Sciatic nerve (tissue), 2 donors: ENCODE measurements at regions not wholly inside any gene's neighbourhood (a gene's known extent, or its start where the extent isn't known, plus 50 kb on each side); places are given as distances from the start of the nearest gene placed in this dataset.
"Not testable (repeated sequence)": the region's sequence is repeated elsewhere in the genome, so short reads cannot be mapped to it uniquely, and the experiment has no call there.

ENCODE experiments used
- ATAC-seq: fragments of 200-7000 bp; cut with Tn5 transposase; one replicate; pipeline ENCODE4 v1.9.1; 2020; ENCODE audit warnings: mild to moderate bottlenecking, moderate library complexity
- DNase-seq: peaks from one replicate; pipeline ENCODE4 v3.0.0-alpha.2; 2020; ENCODE audit warnings: low spot score
- intact Hi-C: fragments of 100-400 bp; cut with DNase I; formaldehyde crosslinking; loops from one replicate; pipeline ENCODE4 v1.14.2; 2022
- donor health status: DM: no; HTN: no; CAD: no.
- donor health status: DM: no; HTN: no; CAD: no.

DNA sequence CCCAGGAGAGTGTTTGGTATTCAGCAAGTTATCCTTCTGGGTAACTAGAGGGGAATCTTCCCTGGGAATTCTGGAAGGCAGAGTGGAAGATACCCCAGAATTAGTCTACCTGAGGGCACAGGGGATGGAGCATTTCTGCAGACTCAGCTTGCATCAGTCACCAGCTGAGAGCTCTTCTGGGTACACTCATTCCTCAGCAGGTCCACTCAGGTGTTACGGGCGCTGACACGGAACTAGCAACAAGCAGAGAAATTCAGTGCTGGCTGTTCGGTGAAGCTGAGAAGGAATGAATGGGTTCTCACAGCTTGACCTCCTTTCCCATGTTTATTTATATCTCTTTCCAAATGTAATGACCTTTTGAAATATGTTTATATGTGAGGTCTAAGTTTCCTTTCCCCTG lies 106.0 kb upstream of the PNPLA4 start:
- DNase-seq (no peak), ATAC-seq (no peak)
- intact Hi-C loops, result no loop called here

DNA sequence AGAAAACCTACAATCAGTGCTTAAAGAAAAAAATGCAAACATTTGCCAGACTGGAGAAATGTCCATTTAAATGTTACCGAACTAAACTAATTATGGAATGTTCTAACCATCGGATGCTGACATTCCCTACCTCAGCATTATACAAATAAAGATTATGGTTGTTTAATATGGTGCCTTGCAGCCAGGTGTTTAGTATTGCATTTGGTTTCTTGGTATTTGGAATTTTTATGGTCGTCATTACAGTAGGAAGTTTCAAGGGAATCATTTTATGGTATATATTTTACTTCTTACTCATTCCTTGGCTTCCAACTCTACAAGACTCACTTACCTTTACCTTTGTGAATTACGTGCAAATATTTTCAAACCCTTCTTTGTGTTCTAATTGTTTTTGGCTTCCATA lies 103.1 kb upstream of the PNPLA4 start:
- no peak for ATAC-seq
- no peak for DNase-seq
- intact Hi-C loops, result no loop called here

DNA sequence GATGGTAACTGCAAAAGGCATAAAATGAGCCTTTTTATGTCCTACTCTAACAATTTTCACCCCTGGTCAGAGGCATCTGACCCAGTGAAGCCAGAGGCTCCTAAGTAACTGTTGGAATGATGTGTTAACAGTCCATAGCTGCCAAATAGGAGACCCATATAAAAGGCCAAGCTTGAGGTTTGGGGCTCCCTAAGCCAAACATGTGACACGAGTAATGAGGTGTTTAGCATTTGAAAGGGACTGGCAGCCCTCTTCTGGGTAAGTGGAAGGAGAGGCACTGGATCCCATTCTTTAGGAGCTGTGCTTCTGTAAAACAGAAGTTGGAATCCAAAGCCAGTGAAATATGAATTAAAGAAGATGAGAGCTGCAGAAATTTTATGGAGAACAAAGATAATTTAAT lies 100.6 kb upstream of the PNPLA4 start:
- no peak for DNase-seq
- ATAC-seq, result no peak
- intact Hi-C loops, result no loop called here

DNA sequence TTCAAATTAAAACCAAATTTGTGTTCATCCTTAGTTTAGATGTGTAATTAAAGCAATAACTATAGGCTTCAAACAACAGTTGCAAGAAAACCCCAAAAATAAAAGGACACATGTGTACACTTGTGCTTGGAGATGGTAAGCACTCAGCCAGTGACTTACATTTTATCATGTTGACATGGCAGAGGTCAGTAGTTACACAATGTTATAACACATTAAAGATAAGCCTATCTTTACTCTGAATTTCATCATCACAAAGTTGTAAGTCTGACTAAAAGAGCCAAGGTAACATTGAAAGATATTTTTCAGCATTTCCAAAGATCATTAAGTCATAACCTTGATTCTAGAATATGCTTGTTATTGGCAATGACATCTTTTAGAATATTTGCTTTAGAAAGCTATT lies 98.5 kb upstream of the PNPLA4 start:
- DNase-seq, result no peak
- intact Hi-C loops, result no loop called here
- no peak for ATAC-seq

DNA sequence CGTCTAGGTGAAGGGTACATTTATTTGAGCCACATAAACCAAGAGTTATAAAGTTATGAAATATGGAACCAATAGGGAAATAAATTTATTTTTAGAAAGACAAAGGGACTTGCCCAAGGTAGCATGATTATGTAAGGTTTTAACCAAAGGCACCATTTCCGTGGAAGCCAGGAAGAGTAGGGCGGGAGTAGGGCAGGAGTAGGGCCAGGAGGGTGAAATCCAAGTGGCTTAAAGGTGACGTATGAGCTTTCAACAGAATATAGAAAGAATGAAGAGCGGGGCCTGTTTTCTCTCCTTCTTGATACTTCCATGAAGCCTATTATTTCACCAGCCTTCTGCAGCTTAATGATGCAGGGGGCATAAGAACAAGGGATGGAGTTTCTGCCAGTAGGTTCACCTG lies 91.7 kb upstream of the PNPLA4 start:
- intact Hi-C loops, result no loop called here

DNA sequence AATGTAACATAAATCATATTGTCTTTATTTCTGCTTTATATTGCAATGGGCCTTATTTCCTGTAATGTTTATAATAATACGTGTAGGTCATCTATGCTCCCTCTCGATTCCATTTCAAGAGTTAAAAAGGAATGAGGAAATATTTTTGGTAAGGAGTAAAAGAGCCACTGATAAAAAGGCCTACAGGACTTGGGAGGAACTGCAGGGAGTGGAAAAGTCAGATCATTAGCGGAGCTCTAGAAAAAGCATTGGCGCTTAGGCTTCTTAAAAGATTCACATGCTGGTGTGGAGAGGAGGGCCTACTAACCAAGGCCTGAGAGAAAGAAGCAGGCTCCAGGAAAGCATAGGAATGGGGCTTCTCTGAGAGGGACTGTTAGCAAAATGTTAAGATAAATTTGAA lies 82.9 kb upstream of the PNPLA4 start:
- intact Hi-C loops, result no loop called here
- no peak for DNase-seq
- no peak for ATAC-seq

More for the DNA sequence above, 91.7 kb upstream of the PNPLA4 start:
- ATAC-seq (no peak), DNase-seq (no peak)

DNA sequence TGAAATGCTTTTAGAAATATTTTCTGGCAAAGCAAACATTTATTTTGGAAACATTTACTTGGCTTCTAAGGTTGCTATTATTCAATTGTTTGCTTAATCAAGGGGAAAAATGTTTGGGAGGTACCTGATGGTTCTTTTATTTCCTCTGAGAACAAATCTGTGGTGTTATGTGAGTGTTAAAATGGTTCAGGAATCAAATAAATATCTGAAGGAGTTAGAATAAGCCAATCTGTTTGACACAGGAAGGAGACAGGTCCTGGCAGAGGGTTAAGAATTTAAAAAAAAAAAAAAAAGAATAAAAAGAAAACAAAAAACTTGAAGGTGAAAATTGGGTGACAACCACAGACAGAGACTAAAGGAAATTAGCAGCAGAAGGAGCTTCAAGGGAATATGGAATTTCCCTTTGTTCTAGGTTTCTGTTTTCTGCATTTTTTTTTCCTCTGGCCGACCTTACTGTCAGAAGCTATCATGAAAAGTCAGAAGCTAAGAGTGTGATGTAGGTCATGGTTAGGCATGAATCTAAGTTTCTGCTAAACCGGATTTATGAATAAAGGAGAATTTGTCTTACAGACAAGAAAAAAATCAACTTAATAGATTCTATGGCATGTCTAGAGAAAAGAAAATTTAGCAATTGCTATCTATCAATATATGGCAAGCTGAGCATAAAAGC lies 78.6 kb upstream of the PNPLA4 start:
- ATAC-seq (no peak), DNase-seq (no peak)
- intact Hi-C loops, result no loop called here

DNA sequence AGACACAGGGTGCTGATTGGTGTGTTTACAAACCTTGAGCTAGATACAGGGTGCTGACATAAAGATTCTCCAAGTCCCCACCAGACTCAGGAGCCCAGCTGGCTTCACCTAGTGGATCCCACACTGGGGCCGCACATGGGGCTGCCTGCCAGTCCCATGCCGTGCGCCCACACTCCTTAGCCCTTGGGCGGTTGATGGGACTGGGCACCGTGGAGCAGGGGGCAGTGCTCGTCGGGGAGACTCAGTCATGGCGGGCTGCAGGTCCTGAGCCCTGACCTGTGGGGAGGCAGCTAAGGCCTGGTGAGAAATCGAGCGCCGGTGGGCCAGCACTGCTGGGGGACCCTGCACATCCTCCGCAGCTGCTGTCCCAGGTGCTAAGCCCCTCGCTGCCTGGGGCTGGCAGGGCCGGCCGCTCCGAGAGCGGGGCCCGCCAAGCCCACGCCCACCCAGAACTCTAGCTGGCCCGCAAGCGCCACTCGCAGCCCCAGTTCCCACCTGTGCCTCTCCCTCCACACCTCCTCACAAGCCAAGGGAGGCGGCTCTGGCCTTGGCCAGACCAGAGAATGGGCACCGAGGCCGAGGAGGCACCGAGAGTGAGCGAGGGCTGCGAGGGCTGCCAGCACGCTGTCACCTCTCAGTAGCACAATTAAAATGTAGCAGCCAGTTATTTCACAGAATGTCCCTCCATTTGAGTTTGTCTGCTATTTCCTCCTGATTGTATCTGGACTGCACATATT lies 76.1 kb upstream of the PNPLA4 start:
- ATAC-seq (no peak), DNase-seq (no peak)
- intact Hi-C loops, result no loop called here

DNA sequence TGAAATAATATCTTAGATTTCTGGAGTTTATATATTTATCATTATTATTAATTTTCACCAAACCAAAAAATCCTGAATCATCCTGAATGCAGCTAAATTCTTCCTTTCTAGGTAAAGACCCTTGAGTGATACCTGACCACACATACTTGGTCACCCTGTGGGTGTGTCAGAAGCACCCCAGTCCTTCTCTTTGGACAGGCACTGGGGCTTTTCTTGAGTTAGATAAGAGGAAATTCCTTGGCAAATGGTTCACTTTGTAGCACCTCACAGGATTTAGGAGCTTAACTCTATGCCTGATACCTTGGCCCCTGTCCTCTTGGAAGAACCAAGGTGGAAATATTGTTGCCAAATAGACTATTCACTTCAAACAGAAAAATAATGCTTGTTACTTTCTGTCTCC lies 69.6 kb upstream of the PNPLA4 start:
- ATAC-seq (no peak), DNase-seq (no peak)
- intact Hi-C loops, result no loop called here

DNA sequence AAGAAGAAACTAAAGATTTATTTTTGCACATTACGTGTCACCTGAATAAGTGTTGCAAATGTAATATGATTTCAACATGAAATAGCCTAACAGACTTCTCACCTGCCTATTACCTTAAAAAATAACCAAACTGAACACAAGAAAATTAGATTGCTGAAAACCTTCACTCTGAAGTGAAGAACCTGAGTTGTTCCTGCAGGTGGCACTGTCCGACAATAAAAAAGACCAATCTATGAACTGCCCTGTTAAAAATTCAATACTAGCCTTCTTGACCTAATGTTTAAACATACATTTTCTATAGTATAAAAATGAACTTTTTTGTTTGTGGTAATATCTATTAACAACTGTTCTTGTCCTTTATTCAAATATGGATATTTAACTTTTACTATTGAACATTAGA lies 69.2 kb upstream of the PNPLA4 start:
- intact Hi-C loops, result no loop called here
- no peak for DNase-seq
- no peak for ATAC-seq

DNA sequence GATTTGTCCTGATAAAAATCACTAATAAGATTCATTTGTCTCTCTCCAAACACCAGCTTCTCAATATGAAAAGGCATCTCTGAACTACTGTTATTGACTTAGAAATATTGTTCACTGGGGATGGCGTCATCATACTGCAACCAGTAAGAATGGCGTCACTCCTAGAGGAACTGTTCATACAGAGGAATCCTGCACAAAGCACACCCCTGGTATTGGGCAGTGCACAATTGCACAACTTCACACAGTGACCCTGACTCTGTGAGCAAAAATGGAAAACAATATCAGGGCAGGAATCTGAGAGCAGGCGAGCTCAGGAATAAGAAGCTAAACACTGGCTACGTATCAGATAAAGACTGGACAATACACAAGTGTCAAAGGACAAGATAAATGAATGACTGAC lies 66.7 kb upstream of the PNPLA4 start:
- DNase-seq, result no peak
- no peak for ATAC-seq
- intact Hi-C loops, result loop anchor here (5.0 kb wide), 1 partner anchor 1928 kb away; no protein-coding TSS in a partner anchor

DNA sequence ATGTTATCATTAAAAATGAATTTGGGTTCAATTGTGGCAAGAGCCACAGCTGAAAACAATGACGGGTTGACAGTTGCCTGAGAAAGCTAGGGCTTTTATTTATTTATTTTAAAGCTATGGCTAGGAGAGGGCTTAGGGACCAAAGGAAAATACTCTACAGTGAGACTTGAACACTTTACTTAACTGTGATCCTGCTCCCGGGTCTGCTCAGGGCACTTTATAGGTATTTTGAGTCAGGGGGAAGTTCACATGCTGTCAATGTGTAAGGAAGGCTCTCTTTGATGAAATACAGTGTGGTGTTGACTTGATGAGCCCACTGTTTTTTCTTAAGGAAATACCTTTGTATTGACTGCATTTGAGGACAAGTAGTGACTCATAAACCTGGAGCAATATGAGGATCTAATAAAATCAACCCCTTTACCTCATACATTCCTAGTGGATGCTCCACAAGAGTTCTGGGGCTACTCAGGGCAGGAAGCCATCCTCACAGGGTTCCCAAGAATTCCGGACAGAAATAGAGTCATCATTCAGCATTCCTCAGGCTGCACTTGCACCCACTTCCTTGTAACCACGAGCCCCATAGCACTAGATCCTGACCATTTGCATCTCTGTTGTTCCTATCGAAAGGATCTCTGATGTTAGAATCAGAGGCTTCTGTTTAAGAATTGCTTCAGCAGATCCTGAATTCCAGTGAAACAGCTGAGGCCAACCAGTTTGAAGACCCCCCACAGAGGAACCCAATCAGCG lies 61.0 kb upstream of the PNPLA4 start:
- DNase-seq, ATAC-seq, intact Hi-C loops: not testable (repeated sequence)

DNA sequence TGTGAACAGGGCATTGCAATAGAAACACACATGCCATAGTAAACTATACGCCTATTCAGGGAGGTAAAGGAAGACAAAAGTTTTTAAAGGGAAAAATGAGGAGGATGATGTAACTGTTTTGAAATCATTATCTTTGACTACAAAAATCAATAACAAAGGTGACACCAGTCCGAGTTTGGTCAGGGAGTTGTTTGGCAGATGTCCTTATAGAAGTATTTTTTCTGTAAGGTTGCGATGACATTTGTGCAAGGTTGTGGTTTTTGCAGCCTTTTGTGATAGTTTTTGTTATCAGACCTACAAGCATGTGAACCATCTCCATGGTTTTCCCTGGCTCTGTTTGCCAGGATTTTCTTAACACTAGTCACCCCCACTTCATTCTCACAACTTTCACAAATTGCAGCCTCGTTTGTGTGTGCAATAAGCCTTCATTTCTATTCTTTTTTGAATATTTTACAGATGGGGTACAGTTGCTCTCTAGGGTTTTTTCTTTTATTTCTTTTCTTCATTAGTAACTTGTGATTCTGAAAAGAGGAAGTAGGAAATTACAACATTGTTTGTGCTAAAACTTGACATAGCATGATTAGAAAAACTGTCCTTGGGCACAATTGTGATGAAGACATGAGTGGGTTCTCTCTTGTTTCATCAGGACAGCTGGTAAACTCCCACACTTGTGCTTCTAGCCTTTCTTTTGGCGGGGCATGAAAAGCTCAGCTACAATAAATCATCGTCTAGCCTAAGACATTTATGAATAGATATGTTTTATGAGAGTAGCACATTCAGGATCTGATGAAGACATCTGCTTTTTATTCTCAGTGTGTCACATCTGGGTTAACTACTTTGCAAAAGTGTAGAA lies 60.2 kb upstream of the PNPLA4 start:
- DNase-seq (no peak), ATAC-seq (no peak)
- intact Hi-C loops, result no loop called here

DNA sequence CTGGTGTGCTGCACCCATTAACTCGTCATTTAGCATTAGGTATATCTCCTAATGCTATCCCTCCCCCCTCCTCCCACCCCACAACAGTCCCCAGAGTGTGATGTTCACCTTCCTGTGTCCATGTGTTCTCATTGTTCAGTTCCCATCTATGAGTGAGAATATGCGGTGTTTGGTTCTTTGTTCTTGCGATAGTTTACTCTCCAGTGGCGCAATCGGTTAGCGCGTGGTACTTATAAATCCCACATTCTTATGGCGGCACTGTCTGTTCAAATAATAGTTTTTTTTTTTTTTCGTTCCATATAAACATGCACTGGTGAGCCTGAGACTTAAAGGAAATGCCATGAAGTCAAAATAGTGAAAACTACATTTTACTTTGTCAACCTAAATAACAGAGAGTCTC lies 59.5 kb upstream of the PNPLA4 start:
- ATAC-seq, intact Hi-C loops, DNase-seq: not testable (repeated sequence)

DNA sequence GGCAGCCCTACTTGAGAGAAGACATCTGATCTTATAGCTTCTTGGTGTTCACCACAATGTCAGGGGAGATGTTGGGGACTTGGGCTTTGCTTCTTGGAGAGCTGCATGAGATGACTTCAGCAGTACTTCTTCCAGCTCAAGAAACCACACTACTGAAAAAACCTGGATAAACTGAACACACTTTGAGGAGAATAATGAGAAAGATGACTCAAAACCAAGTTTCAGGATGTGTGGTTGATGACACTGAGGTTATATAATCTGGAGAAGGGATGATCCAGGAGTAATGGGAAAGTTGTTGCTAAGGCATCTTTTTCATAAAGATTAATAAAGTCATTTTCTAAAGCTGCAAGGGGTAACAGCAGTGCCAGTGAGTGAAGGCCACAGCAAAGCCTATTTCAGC lies 58.4 kb upstream of the PNPLA4 start:
- ATAC-seq, result no peak
- no peak for DNase-seq

DNA sequence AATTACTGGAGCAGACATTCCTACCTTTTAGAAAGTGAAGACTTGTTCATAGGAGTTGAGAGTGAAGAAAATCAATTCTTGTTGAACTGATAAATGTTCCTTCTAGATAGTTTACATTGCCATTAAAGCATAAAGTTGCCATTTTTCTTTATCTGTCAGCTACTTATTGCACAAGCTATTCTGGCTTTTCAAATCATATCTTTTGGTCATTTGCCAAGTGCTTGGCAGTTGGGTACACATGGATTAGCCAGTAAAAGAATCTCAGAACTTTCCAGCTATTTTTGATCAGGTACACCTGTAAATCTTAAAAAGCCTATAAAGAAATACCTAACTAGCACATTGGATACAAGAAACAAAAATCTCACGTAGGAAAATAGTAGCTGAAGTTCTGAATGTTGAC lies 56.4 kb upstream of the PNPLA4 start:
- intact Hi-C loops, result no loop called here
- DNase-seq, result no peak
- ATAC-seq, result no peak

More for the DNA sequence above, 58.4 kb upstream of the PNPLA4 start:
- intact Hi-C loops, result no loop called here
